ENCODE measurements at regions not wholly inside any gene's neighbourhood (a gene's known extent, or its start where the extent isn't known, plus 50 kb on each side); places are given as distances from the start of the nearest gene placed in this dataset.
"Not testable (repeated sequence)": the region's sequence is repeated elsewhere in the genome, so short reads cannot be mapped to it uniquely, and the experiment has no call there.

- intact Hi-C loops (cut with micrococcal nuclease); H3K4me3 Mint-ChIP-seq; ATAC-seq; H3K36me3 Mint-ChIP-seq; DNase-seq; H3K4me1 ChIP-seq (ENCODE audit: control insufficient read depth, insufficient read depth, low read length); H3K36me3 ChIP-seq (ENCODE audit: control insufficient read depth, insufficient read depth, low read length); H3K27me3 Mint-ChIP-seq (ENCODE audit: low read depth in 2 of 2); H3K4me3 ChIP-seq (ENCODE audit: low read length); H3K27ac Mint-ChIP-seq; H3K9me3 ChIP-seq (ENCODE audit: control insufficient read depth, insufficient read depth, low read length); H3K9me3 Mint-ChIP-seq; H3K4me1 Mint-ChIP-seq; H3K27ac ChIP-seq (ENCODE audit: low read length); H3K27me3 ChIP-seq (ENCODE audit: control insufficient read depth, insufficient read depth, low read length): not testable (repeated sequence)
- WGBS (ENCODE audit: insufficient coverage) = 54% methylated on average over 18 of the region's 28 CpGs
These were observed 284.4 kb downstream of the CWH43 start for GRCh38 chr4:49270435-49270834.

DNA sequence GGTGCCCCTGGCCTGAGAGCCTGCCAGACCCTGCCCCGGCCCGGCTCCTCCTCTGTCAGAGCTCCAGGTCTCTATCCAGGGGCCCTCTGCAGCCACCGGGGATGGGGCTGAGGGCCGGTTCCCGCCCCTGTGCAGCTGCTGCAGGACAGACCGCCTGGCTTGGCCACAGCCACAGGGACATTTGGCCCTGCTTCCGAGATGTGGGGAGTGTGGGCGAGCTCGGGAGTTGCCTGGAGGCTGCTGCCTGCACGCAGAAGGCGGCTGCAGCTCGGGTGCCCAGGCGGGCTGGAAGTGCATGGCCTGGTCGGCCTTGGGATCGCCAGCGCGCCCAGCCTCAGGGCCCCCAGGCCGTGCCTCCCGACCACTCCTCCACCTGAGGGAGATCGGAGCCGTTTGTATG is 284.8 kb downstream of the CWH43 start:
- H3K36me3 Mint-ChIP-seq; DNase-seq; H3K27me3 ChIP-seq (ENCODE audit: control insufficient read depth, insufficient read depth, low read length); H3K4me1 Mint-ChIP-seq; H3K27ac Mint-ChIP-seq; H3K4me1 ChIP-seq (ENCODE audit: control insufficient read depth, insufficient read depth, low read length); H3K27me3 Mint-ChIP-seq (ENCODE audit: low read depth in 2 of 2); H3K27ac ChIP-seq (ENCODE audit: low read length); H3K36me3 ChIP-seq (ENCODE audit: control insufficient read depth, insufficient read depth, low read length); ATAC-seq; intact Hi-C loops (cut with micrococcal nuclease); H3K9me3 Mint-ChIP-seq; H3K4me3 ChIP-seq (ENCODE audit: low read length); H3K4me3 Mint-ChIP-seq; H3K9me3 ChIP-seq (ENCODE audit: control insufficient read depth, insufficient read depth, low read length): not testable (repeated sequence)
- 61% methylated on average over 9 of the region's 21 CpGs for WGBS (ENCODE audit: insufficient coverage)

- H3K4me1 ChIP-seq (ENCODE audit: control insufficient read depth, insufficient read depth, low read length); H3K9me3 ChIP-seq (ENCODE audit: control insufficient read depth, insufficient read depth, low read length); H3K4me3 Mint-ChIP-seq; intact Hi-C loops (cut with micrococcal nuclease); H3K36me3 ChIP-seq (ENCODE audit: control insufficient read depth, insufficient read depth, low read length); H3K4me3 ChIP-seq (ENCODE audit: low read length); ATAC-seq; H3K4me1 Mint-ChIP-seq; DNase-seq; H3K27ac Mint-ChIP-seq; H3K27ac ChIP-seq (ENCODE audit: low read length); H3K27me3 ChIP-seq (ENCODE audit: control insufficient read depth, insufficient read depth, low read length); H3K27me3 Mint-ChIP-seq (ENCODE audit: low read depth in 2 of 2): not testable (repeated sequence)
- no CpG with 5 or more reads among the region's 9 CpGs for WGBS (ENCODE audit: insufficient coverage)
- peaks cover 12 to 13% of the 10 kb centered on the region in 2 donors for H3K9me3 Mint-ChIP-seq
- peaks cover 12% of the 10 kb centered on the region for H3K36me3 Mint-ChIP-seq
These were observed 299.8 kb downstream of the CWH43 start for GRCh38 chr4:49285905-49286304.

DNA sequence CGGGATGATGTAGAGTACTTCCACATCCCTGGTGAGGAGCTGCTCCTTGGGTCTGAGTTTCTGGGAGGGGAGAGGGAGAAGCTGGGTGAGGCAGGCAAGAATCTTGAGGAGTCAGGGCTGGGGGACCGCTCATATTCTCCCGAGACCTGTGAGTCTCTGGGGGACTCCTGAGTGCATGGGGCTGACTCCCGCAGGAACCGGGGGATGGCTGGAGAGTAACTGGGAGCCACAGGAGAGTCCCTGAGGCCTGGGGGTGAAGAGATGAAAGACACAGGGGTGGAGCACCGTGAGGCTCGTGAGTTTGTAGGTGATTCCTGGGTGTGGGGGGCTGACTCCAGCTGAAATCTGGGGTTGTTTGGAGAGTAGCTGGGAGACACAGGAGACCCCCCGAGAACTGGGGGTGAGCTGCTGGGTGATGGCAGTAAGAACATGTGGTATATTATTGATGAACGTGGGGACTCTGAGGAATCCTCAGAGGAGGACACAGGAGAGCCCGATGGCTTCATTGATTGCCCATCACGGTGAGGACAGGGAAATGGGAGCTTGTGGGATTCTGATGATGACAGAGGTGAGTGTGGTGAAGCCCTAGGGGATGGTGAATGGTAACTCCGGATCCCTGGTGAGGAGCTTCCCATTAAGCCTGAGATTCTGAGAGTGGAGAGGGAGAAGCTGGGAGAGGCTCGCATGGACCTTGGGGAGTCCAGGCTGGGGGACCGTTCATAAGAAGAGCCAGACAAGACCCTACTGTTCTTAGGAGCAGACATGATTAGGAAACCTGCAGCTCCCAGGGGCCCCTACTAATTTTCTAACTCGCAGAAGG is 301.1 kb downstream of the CWH43 start:
- H3K36me3 ChIP-seq (ENCODE audit: control insufficient read depth, insufficient read depth, low read length); H3K27ac Mint-ChIP-seq; H3K4me3 ChIP-seq (ENCODE audit: low read length); H3K27me3 ChIP-seq (ENCODE audit: control insufficient read depth, insufficient read depth, low read length); H3K4me1 ChIP-seq (ENCODE audit: control insufficient read depth, insufficient read depth, low read length); H3K27me3 Mint-ChIP-seq (ENCODE audit: low read depth in 2 of 2); H3K9me3 ChIP-seq (ENCODE audit: control insufficient read depth, insufficient read depth, low read length); ATAC-seq; H3K27ac ChIP-seq (ENCODE audit: low read length); H3K4me1 Mint-ChIP-seq; H3K4me3 Mint-ChIP-seq; intact Hi-C loops (cut with micrococcal nuclease); DNase-seq: not testable (repeated sequence)
- H3K9me3 Mint-ChIP-seq = peaks cover 12 to 15% of the 10 kb centered on the region in 2 donors
- H3K36me3 Mint-ChIP-seq = peaks cover 12% of the 10 kb centered on the region
- 79% methylated on average over 9 of the region's 15 CpGs for WGBS (ENCODE audit: insufficient coverage)

DNA sequence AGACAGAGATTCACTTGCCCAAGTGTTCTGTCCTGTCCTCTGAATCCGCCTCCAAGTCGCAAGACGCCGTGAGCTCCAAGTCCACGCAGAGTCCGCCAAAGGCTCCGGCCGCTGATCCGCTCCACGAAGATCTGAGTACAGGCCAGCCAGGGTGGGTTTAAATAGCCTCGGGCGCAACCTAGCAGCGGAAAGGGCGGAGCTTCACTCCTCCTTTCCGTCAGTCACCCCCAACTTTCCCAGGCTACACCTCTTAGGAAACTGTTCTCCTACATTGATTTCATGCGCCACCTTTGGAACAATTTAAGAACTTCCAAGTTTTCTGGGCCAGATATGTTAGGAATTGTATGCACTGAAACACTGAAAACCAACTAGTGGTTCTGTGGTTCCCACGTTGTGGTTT is 301.8 kb downstream of the CWH43 start:
- H3K27ac ChIP-seq (ENCODE audit: low read length); H3K4me1 Mint-ChIP-seq; H3K4me1 ChIP-seq (ENCODE audit: control insufficient read depth, insufficient read depth, low read length); H3K9me3 ChIP-seq (ENCODE audit: control insufficient read depth, insufficient read depth, low read length); H3K27me3 ChIP-seq (ENCODE audit: control insufficient read depth, insufficient read depth, low read length); ATAC-seq; H3K36me3 ChIP-seq (ENCODE audit: control insufficient read depth, insufficient read depth, low read length); H3K27me3 Mint-ChIP-seq (ENCODE audit: low read depth in 2 of 2); H3K4me3 ChIP-seq (ENCODE audit: low read length); intact Hi-C loops (cut with micrococcal nuclease); H3K4me3 Mint-ChIP-seq; H3K27ac Mint-ChIP-seq; DNase-seq: not testable (repeated sequence)
- whole genome bisulfite sequencing (ENCODE audit: insufficient coverage) = 92% methylated on average over 2 of the region's 17 CpGs
- Mint-ChIP-seq H3K9me3 (peaks cover 12 to 15% of the 10 kb centered on the region in 2 donors), H3K36me3 (peaks cover 12% of the 10 kb centered on the region)

GRCh38 chr4:49288796-49289195 is 302.7 kb downstream of the CWH43 start:
- H3K27me3 Mint-ChIP-seq (ENCODE audit: low read depth in 2 of 2); intact Hi-C loops (cut with micrococcal nuclease); H3K36me3 ChIP-seq (ENCODE audit: control insufficient read depth, insufficient read depth, low read length); H3K4me3 Mint-ChIP-seq; H3K4me1 Mint-ChIP-seq; H3K27ac ChIP-seq (ENCODE audit: low read length); H3K4me1 ChIP-seq (ENCODE audit: control insufficient read depth, insufficient read depth, low read length); DNase-seq; H3K27me3 ChIP-seq (ENCODE audit: control insufficient read depth, insufficient read depth, low read length); H3K9me3 ChIP-seq (ENCODE audit: control insufficient read depth, insufficient read depth, low read length); ATAC-seq; H3K27ac Mint-ChIP-seq; H3K4me3 ChIP-seq (ENCODE audit: low read length): not testable (repeated sequence)
- Mint-ChIP-seq H3K36me3 (peaks cover 12% of the 10 kb centered on the region), H3K9me3 (peaks cover 12 to 15% of the 10 kb centered on the region in 2 donors)
- 74% methylated on average over 3 of the region's 11 CpGs for WGBS (ENCODE audit: insufficient coverage)

DNA sequence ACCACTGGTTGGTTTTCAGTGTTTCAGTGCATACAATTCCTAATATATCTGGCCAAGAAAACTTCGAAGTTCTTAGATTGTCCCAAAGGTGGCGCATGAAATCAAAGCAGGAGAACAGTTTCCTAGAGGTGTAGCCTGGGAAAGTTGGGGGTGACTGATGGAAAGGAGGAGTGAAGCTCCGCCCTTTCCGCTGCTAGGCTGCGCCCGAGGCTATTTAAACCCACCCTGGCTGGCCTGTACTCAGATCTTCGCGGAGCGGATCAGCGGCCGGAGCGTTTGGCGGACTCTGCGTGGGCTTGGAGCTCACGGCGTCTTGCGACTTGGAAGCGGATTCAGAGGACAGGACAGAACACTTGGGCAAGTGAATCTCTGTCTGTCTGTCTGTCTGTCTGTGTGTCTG is 328.7 kb downstream of the CWH43 start:
- peaks cover 10% of the 10 kb centered on the region for H3K9me3 ChIP-seq (ENCODE audit: control insufficient read depth, insufficient read depth, low read length)
- H3K27me3 Mint-ChIP-seq (ENCODE audit: low read depth in 2 of 2); H3K4me3 ChIP-seq (ENCODE audit: low read length); ATAC-seq; DNase-seq; H3K4me1 Mint-ChIP-seq; H3K27me3 ChIP-seq (ENCODE audit: control insufficient read depth, insufficient read depth, low read length); H3K27ac ChIP-seq (ENCODE audit: low read length); H3K27ac Mint-ChIP-seq; H3K4me1 ChIP-seq (ENCODE audit: control insufficient read depth, insufficient read depth, low read length); H3K36me3 ChIP-seq (ENCODE audit: control insufficient read depth, insufficient read depth, low read length); H3K4me3 Mint-ChIP-seq; H3K36me3 Mint-ChIP-seq; intact Hi-C loops (cut with micrococcal nuclease): not testable (repeated sequence)
- WGBS (ENCODE audit: insufficient coverage) = 82% methylated on average over 14 of the region's 18 CpGs
- H3K9me3 Mint-ChIP-seq = peaks cover 16 to 24% of the 10 kb centered on the region in 2 donors
